Sigmoid colon (tissue), 6 donors: ENCODE measurements at regions not wholly inside any gene's neighbourhood (a gene's known extent, or its start where the extent isn't known, plus 50 kb on each side); places are given as distances from the start of the nearest gene placed in this dataset.

Experiments
- DNase-seq: peaks from one replicate; pipeline ENCODE4 v3.0.0-alpha.2; 2019
- H3K27ac ChIP-seq, 4 donors: fragments of 200-600 bp; sonication (generic); one replicate each; pipeline ENCODE4 v1.5.1; 2016 to 2019; ENCODE audit warnings: mild to moderate bottlenecking in 1 of 4
- H3K27me3 ChIP-seq, 3 donors: fragments of 200-600 bp; sonication (generic); one replicate each; pipeline ENCODE4 v1.5.1; 2019; ENCODE audit warnings: mild to moderate bottlenecking in 1 of 3
- H3K36me3 ChIP-seq, 4 donors: fragments of 200-600 bp; sonication (generic); one replicate each; pipeline ENCODE4 v1.5.1; 2016 to 2019
- H3K4me1 ChIP-seq, 4 donors: fragments of 200-600 bp; sonication (generic); one replicate each; pipeline ENCODE4 v1.5.1; 2017 to 2019
- H3K4me3 ChIP-seq, 4 donors: fragments of 200-600 bp; sonication (generic); one replicate each; pipeline ENCODE4 v1.5.1; 2017 to 2019; ENCODE audit warnings: mild to moderate bottlenecking in 2 of 4, moderate library complexity in 1 of 4
- H3K9me3 ChIP-seq, 4 donors: fragments of 200-600 bp in 3 of 4; sonication (generic) in 3 of 4; one replicate each; pipeline versions ENCODE4 v1.5.1 to v1.6.1; 2013 to 2019
- CTCF ChIP-seq, 4 experiments: fragments of 450-650 bp in 3 of 4; fragments of 200-600 bp in 1 of 4; IDR thresholded peaks; one replicate each; pipeline ENCODE4 v1.5.1; 2016 to 2019; ENCODE audit warnings: antibody characterized with exemption in 4 of 4, mild to moderate bottlenecking in 3 of 4, moderate library complexity in 2 of 4
- EP300 ChIP-seq, 4 donors: sonication (generic); formaldehyde crosslinking; IDR thresholded peaks; one replicate each; pipeline ENCODE4 v1.6.1; 2017; ENCODE audit warnings: antibody characterized with exemption in 4 of 4
- POLR2A ChIP-seq, 2 donors: fragments of 450-650 bp; IDR thresholded peaks; one replicate each; pipeline ENCODE4 v1.6.1; 2016; ENCODE audit warnings: antibody characterized with exemption in 2 of 2, mild to moderate bottlenecking in 2 of 2, moderate library complexity in 2 of 2
- POLR2AphosphoS5 ChIP-seq, 4 donors: sonication (generic); formaldehyde crosslinking; IDR thresholded peaks; one replicate each; pipeline ENCODE4 v1.6.1; 2017; ENCODE audit warnings: antibody characterized with exemption in 4 of 4
- WGBS, 2 donors: extraction: QIAGEN DNeasy Blood & Tissue Kit; methylation state at CpG; one replicate each; pipeline ENCODE4 v1.1.7; 2013; 5-methylcytosine and 5-hydroxymethylcytosine counted together
- intact Hi-C: fragments of 100-400 bp; cut with DNase I; formaldehyde crosslinking; loops from one replicate; pipeline ENCODE4 v1.15.1; 2023
- donor health status: healthy with polysubstance abuse.
- donor health status: healthy.

- intact Hi-C loops = no loop called here
- Histone ChIP-seq H3K36me3 (no peaks in the 10 kb centered on the region), H3K9me3 (no peaks in the 10 kb centered on the region), H3K4me1 (no peaks in the 10 kb centered on the region), H3K4me3 (no peak overlapping the region), H3K27me3 (no peaks in the 10 kb centered on the region), H3K27ac (no peak overlapping the region)
- 81 to 85% methylated on average over 2 of the region's 2 CpGs for WGBS, 2 donors
- no peak for DNase-seq
- TF ChIP-seq EP300 (IDR thresholded peaks at IDR 0.05) (no peak), CTCF (IDR thresholded peaks at IDR 0.05) (no peak), POLR2A (IDR thresholded peaks at IDR 0.05) (no peak), POLR2AphosphoS5 (IDR thresholded peaks at IDR 0.05) (no peak)
These were observed 258.5 kb downstream of the OMA1 start for GRCh38 chr1:58287894-58288623.

- intact Hi-C loops = no loop called here
- Histone ChIP-seq H3K36me3 (no peaks in the 10 kb centered on the region), H3K27ac (no peak overlapping the region), H3K9me3 (no peaks in the 10 kb centered on the region), H3K4me3 (no peak overlapping the region), H3K4me1 (no peaks in the 10 kb centered on the region), H3K27me3 (no peaks in the 10 kb centered on the region)
- no peak for TF ChIP-seq POLR2A (IDR thresholded peaks at IDR 0.05)
- no peak for TF ChIP-seq POLR2AphosphoS5 (IDR thresholded peaks at IDR 0.05)
- TF ChIP-seq EP300 (IDR thresholded peaks at IDR 0.05) = no peak
- TF ChIP-seq CTCF (IDR thresholded peaks at IDR 0.05) = no peak
- DNase-seq = no peak
These were observed 262.4 kb downstream of the OMA1 start for GRCh38 chr1:58284225-58284510.

GRCh38 chr1:58283388-58284224 is 262.9 kb downstream of the OMA1 start:
- no peaks in the 10 kb centered on the region for H3K4me1 ChIP-seq
- TF ChIP-seq POLR2AphosphoS5 (IDR thresholded peaks at IDR 0.05) (no peak), POLR2A (IDR thresholded peaks at IDR 0.05) (no peak), CTCF (IDR thresholded peaks at IDR 0.05) (no peak), EP300 (IDR thresholded peaks at IDR 0.05) (no peak)
- no peaks in the 10 kb centered on the region for H3K27me3 ChIP-seq
- 72 to 75% methylated on average over 6 of the region's 6 CpGs for WGBS, 2 donors
- no peak overlapping the region for H3K4me3 ChIP-seq
- H3K9me3 ChIP-seq = no peaks in the 10 kb centered on the region
- no peak for DNase-seq
- no peak overlapping the region for H3K27ac ChIP-seq
- no peaks in the 10 kb centered on the region for H3K36me3 ChIP-seq
- intact Hi-C loops = no loop called here

- TF ChIP-seq CTCF (IDR thresholded peaks at IDR 0.05) (no peak), POLR2A (IDR thresholded peaks at IDR 0.05) (no peak), EP300 (IDR thresholded peaks at IDR 0.05) (no peak), POLR2AphosphoS5 (IDR thresholded peaks at IDR 0.05) (no peak)
- H3K4me1 ChIP-seq = no peaks in the 10 kb centered on the region
- intact Hi-C loops = no loop called here
- no peaks in the 10 kb centered on the region for H3K36me3 ChIP-seq
- DNase-seq = no peak
- H3K4me3 ChIP-seq = no peak overlapping the region
- WGBS, 2 donors = 74 to 77% methylated on average over 7 of the region's 7 CpGs
- H3K9me3 ChIP-seq = no peaks in the 10 kb centered on the region
- no peaks in the 10 kb centered on the region for H3K27me3 ChIP-seq
- no peak overlapping the region for H3K27ac ChIP-seq
These were observed 263.7 kb downstream of the OMA1 start for GRCh38 chr1:58282623-58283387.
